Erythroblast (primary cell): ENCODE measurements at regions not wholly inside any gene's neighbourhood (a gene's known extent, or its start where the extent isn't known, plus 50 kb on each side); places are given as distances from the start of the nearest gene placed in this dataset.

Source experiments
- DNase-seq, 2 experiments: peaks; one replicate each; lab custom pipeline; 2025; lab: John Stamatoyannopoulos, UW
- GATA1 ChIP-seq: IDR thresholded peaks from 2 replicates; pipeline ENCODE4 v1.6.1; 2011; ENCODE audit warnings: low read depth, mild to moderate bottlenecking, control low read depth, low read length, moderate library complexity
- POLR2A ChIP-seq: IDR thresholded peaks from 2 replicates; pipeline ENCODE4 v1.6.1; 2011; ENCODE audit warnings: mild to moderate bottlenecking, low read length

DNA sequence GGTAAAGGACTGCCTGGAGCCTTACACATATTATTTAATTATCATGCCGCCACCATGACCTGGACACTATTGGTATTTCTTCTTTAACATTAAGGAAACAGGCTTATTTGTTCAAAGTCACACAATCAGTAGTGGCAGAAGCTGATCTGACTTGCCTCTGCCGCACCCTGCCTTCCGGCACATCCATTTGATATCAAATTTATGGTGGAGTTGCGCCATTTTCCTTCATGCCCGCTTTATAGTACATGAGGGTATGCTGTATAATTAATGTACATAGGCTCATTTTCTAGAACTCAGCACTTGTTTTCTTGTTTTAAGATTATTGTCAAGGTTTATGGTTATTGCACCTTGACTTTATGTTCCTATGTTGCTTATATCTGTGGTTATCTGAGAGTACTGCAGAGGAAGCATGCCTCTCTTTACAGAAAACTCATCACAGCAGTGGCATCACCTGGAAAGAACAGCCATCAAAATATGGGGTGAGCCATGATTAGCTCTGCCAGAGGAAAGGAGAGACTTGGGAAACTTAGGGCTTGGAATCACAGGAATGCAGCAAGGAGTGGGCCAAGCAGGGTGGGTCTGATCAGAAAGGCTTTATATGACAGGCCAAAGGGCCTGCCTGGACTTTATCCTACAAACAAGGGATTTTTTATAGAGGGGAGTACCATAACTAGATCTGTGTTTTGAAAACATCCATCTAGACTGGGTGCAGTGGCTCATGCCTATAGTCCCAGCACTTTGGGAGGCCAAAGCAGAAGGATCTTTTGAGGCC, 72.2 kb upstream of the GJB5 start:
- TF ChIP-seq GATA1 (no peak), POLR2A (no peak)
- DNase-seq: no peak

DNA sequence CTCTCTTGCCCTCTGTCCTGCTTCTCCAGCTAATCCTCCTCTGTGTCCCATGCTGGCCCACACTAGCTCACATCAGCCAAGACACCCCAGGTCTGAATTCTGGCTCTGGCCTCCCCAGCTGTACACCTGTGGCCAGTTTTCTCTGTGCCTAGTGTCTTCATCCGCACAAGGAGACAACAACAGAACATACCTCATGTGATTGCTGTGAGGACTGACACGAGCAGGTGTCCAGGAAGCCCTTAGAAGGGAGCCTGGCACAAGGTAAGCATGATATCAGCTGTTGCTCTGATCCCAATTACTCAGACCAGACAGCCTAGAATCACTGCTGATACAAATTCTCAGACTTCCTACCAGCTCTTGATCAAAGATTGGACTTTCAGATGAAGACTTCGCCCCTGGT, 71.2 kb upstream of the GJB5 start:
- TF ChIP-seq GATA1: no peak
- no peak for TF ChIP-seq POLR2A

GRCh38 chr1:34684266-34684665, 70.6 kb upstream of the GJB5 start:
- no peak for TF ChIP-seq POLR2A
- TF ChIP-seq GATA1: no peak
- DNase-seq: no peak

More for the DNA sequence above, 71.2 kb upstream of the GJB5 start:
- no peak for DNase-seq

- DNase-seq: no peak
- TF ChIP-seq GATA1 (no peak), POLR2A (no peak)
Observed at GRCh38 chr1:34685225-34685624, 69.6 kb upstream of the GJB5 start.

- TF ChIP-seq POLR2A: no peak
- TF ChIP-seq GATA1: no peak
- no peak for DNase-seq
Observed at GRCh38 chr1:34686531-34686930, 68.3 kb upstream of the GJB5 start.

- no peak for DNase-seq
- TF ChIP-seq GATA1 (no peak), POLR2A (no peak)
Observed at GRCh38 chr1:34688006-34688741, 66.7 kb upstream of the GJB5 start.

- DNase-seq: no peak
- TF ChIP-seq GATA1 (no peak), POLR2A (no peak)
Observed at GRCh38 chr1:34690269-34690668, 64.6 kb upstream of the GJB5 start.

GRCh38 chr1:34693081-34693480, 61.8 kb upstream of the GJB5 start:
- DNase-seq: no peak
- TF ChIP-seq GATA1 (no peak), POLR2A (no peak)

- TF ChIP-seq GATA1: no peak
- no peak for TF ChIP-seq POLR2A
- no peak for DNase-seq
Observed at GRCh38 chr1:34694383-34694782, 60.5 kb upstream of the GJB5 start.

DNA sequence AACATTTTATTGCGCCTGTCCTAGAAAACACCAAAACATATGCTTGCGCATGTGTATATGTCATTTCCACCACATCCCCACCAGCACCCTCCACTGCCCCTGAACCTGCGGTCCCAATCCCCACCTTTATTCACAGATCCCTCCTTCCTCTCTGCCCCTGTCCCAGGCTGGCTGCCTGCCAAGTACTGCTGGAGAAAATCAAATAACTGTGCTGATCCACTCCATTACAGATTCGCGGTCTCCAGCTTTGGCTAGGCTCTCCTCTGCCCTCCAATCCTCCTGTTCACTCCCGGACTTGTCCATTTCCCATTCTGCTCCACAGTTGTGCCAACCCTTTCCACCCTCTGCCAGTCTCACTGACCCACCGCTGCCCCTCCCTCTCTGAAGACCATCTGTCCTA, 59.3 kb upstream of the GJB5 start:
- DNase-seq: no peak
- TF ChIP-seq POLR2A (no peak), GATA1 (no peak)

DNA sequence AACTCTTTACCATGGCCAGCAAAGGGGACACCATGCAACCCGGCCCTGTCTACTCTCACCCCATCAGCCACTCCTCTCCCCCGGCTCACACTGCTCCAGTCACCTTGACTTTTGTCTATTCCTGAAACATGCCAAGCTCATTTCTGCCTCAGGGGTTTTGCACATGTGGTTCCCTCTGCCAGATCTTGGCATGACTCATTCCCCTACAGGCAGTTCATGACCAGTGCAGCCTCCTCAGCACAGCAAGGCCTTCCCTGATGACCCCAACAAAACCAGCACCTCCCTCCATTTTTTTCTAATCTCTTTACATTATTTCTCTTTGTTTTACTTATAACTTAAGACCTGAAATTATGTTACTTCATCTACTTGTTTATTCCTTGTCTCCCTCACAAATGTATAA, 58.6 kb upstream of the GJB5 start:
- DNase-seq: no peak
- TF ChIP-seq POLR2A: no peak
- no peak for TF ChIP-seq GATA1

- DNase-seq: no peak
- no peak for TF ChIP-seq GATA1
- TF ChIP-seq POLR2A: no peak
Observed at GRCh38 chr1:34696981-34697380, 57.9 kb upstream of the GJB5 start.

GRCh38 chr1:34697818-34698217, 57.0 kb upstream of the GJB5 start:
- no peak for DNase-seq
- TF ChIP-seq GATA1 (no peak), POLR2A (no peak)

DNA sequence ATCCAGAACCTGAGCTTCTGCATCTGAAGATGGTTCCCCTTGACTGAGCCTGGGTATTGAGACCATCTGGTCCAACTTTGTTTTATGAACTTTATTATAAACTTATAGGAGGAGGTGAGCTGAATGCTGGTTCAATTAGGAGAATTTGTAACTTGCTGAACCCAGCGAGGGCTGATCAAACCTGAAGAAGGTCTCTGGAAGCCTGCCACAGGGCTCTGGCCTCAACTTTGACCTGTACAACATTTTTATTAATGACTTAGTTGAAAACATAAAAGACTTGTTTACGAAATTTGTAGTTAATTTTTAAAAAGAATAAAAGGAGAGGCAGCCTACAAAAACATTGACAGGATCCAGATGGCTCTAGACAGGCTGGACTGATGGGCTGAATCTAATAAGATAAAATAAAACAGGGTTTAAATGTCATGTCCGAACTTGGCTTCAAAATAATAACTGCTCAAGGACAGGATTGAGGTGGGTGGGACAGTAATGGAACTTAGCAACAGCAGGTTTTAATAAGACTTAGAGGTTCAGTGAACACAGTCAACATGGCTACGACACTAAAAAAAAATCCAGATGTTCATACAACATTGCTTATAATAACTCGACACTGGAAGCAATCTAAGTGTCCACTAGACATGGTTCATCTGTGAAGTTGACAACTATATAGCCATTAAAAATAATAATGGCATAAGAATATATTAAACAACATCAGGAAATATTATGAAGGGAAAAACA, 53.4 kb upstream of the GJB5 start:
- no peak for TF ChIP-seq GATA1
- no peak for TF ChIP-seq POLR2A
- no peak for DNase-seq
